SK-N-SH (cell line): ENCODE measurements at regions not wholly inside any gene's neighbourhood (a gene's known extent, or its start where the extent isn't known, plus 50 kb on each side); places are given as distances from the start of the nearest gene placed in this dataset.

Experiments
- CTCF ChIA-PET: fragments of 300-600, 350-600 bp; formaldehyde crosslinking; extraction: SDS; loops from one replicate; lab custom pipeline; 2021; lab: Yijun Ruan, JAX
- POLR2A ChIA-PET: fragments of 350-600 bp; sonication (Branson Sonifier 250); formaldehyde crosslinking; extraction: SDS; loops from one replicate; lab custom pipeline; 2020; ENCODE audit warnings: antibody characterized with exemption, inconsistent platforms; lab: Yijun Ruan, JAX
- DNase-seq: peaks from one replicate; pipeline ENCODE4 v3.0.0; 2012
- H2AFZ ChIP-seq: fragments of 200-600 bp; sonication (generic); 2 replicates; pipeline ENCODE4 v1.8.1; 2016; ENCODE audit warnings: antibody characterized with exemption, mild to moderate bottlenecking, low read depth
- H3F3A ChIP-seq: fragments of 200-600 bp; sonication (generic); replicated peaks from 2 replicates; pipeline ENCODE3; 2016; ENCODE audit warnings: antibody characterized with exemption, mild to moderate bottlenecking; ENCODE audit not compliant: insufficient read depth
- H3K27ac ChIP-seq, 2 experiments: fragments of 200-500 bp in 1 of 2; fragments of 200-600 bp in 1 of 2; sonication (Bioruptor generic) in 1 of 2; sonication (generic), shearing (Covaris generic) in 1 of 2; 2 replicates each; pipeline versions ENCODE4 v1.5.1 to v1.6.1; 2014 to 2016; ENCODE audit warnings: low read depth in 2 of 2, inconsistent platforms in 1 of 2, low read length in 1 of 2, mild to moderate bottlenecking in 1 of 2, mixed read lengths in 1 of 2
- H3K27me3 ChIP-seq: fragments of 200-600 bp; sonication (generic), shearing (Covaris generic); 2 replicates; pipeline ENCODE4 v1.6.1; 2016; ENCODE audit warnings: mixed run types; ENCODE audit not compliant: insufficient read depth
- H3K36me3 ChIP-seq, 2 experiments: fragments of 200-500 bp in 1 of 2; fragments of 200-600 bp in 1 of 2; sonication (Bioruptor generic) in 1 of 2; sonication (generic) in 1 of 2; replicated peaks in 1 of 2; 2 replicates each; pipeline versions ENCODE3 to v1.5.1; 2014 to 2016; ENCODE audit warnings: low read length in 1 of 2, mild to moderate bottlenecking in 1 of 2; ENCODE audit not compliant: insufficient read depth in 2 of 2, control insufficient read depth in 1 of 2
- H3K4me1 ChIP-seq, 2 experiments: fragments of 200-500 bp in 1 of 2; fragments of 200-600 bp in 1 of 2; sonication (Bioruptor generic) in 1 of 2; sonication (generic), shearing (Covaris generic) in 1 of 2; 2 replicates each; pipeline versions ENCODE4 v1.5.1 to v1.6.1; 2014 to 2016; ENCODE audit warnings: low read depth in 1 of 2, low read length in 1 of 2, mixed run types in 1 of 2; ENCODE audit not compliant: insufficient read depth in 2 of 2, control insufficient read depth in 1 of 2
- H3K4me2 ChIP-seq: fragments of 200-600 bp; sonication (generic), shearing (Covaris generic); 2 replicates; pipeline ENCODE4 v1.6.1; 2017; ENCODE audit warnings: mixed run types
- H3K4me3 ChIP-seq, 2 experiments: fragments of 200-500 bp in 1 of 2; fragments of 200-600 bp in 1 of 2; sonication (Bioruptor generic) in 1 of 2; sonication (generic), shearing (Covaris generic) in 1 of 2; 2 replicates each; pipeline versions ENCODE4 v1.5.1 to v1.8.1; 2014 to 2016; ENCODE audit warnings: low read depth in 2 of 2, inconsistent platforms in 1 of 2, low read length in 1 of 2, mild to moderate bottlenecking in 1 of 2, mixed read lengths in 1 of 2, moderate library complexity in 1 of 2
- H3K79me2 ChIP-seq: fragments of 200-600 bp; sonication (generic); 2 replicates; pipeline ENCODE4 v1.8.1; 2017; ENCODE audit warnings: mild to moderate bottlenecking; ENCODE audit not compliant: insufficient read depth
- H3K9ac ChIP-seq: fragments of 200-600 bp; sonication (generic); 2 replicates; pipeline ENCODE4 v1.6.1; 2017; ENCODE audit warnings: mixed run types
- H3K9me2 ChIP-seq: fragments of 200-600 bp; sonication (generic); 2 replicates; pipeline ENCODE4 v1.6.1; 2017; ENCODE audit warnings: mixed run types
- H3K9me3 ChIP-seq: fragments of 200-600 bp; sonication (generic); 2 replicates; pipeline ENCODE4 v1.6.1; 2017; ENCODE audit warnings: mixed run types, mild to moderate bottlenecking, moderate library complexity
- H4K20me1 ChIP-seq: fragments of 200-600 bp; sonication (generic); 2 replicates; pipeline ENCODE4 v1.6.1; 2017; ENCODE audit warnings: mild to moderate bottlenecking, mixed run types; ENCODE audit not compliant: insufficient read depth
- EP300 ChIP-seq, 2 experiments: IDR thresholded peaks; 2 replicates each; pipeline versions ENCODE4 v1.4.0 to v1.6.1; 2012; ENCODE audit warnings: borderline replicate concordance in 1 of 2, low read depth in 1 of 2, low read length in 1 of 2
- EZH2phosphoT487 ChIP-seq: fragments of 200-600 bp; sonication (generic); IDR thresholded peaks from 2 replicates; pipeline ENCODE4 v1.6.1; 2017; ENCODE audit warnings: low read depth, mixed run types, mild to moderate bottlenecking, antibody characterized with exemption, moderate library complexity, borderline replicate concordance
- FOSL2 ChIP-seq: IDR thresholded peaks from 2 replicates; pipeline ENCODE4 v1.4.0; 2012; ENCODE audit warnings: low read depth, mild to moderate bottlenecking, moderate library complexity, borderline replicate concordance
- GABPA ChIP-seq: IDR thresholded peaks from 2 replicates; pipeline ENCODE4 v1.4.0; 2012; ENCODE audit warnings: low read depth, mild to moderate bottlenecking
- MEF2A ChIP-seq: IDR thresholded peaks from 2 replicates; pipeline ENCODE4 v1.4.0; 2012; ENCODE audit warnings: low read depth, borderline replicate concordance
- NFIC ChIP-seq: IDR thresholded peaks from 2 replicates; pipeline ENCODE4 v1.4.0; 2012; ENCODE audit warnings: borderline replicate concordance
- PBX3 ChIP-seq: IDR thresholded peaks from 2 replicates; pipeline ENCODE4; 2012
- POLR2AphosphoS5 ChIP-seq: IDR thresholded peaks from 2 replicates; pipeline ENCODE4 v1.6.1; 2012; ENCODE audit warnings: low read depth, low read length
- RAD21 ChIP-seq: IDR thresholded peaks from 2 replicates; pipeline ENCODE4 v1.6.1; 2012; ENCODE audit warnings: mild to moderate bottlenecking, low read length
- RCOR1 ChIP-seq: fragments of 150-350 bp; IDR thresholded peaks from 2 replicates; pipeline ENCODE4 v1.6.1; 2017; ENCODE audit warnings: antibody characterized with exemption, low read length
- SMC3 ChIP-seq: IDR thresholded peaks from 2 replicates; pipeline ENCODE4 v1.6.1; 2012; ENCODE audit warnings: low read depth, low read length, improper control_type of control experiment
- TCF12 ChIP-seq: IDR thresholded peaks from 2 replicates; pipeline ENCODE4 v1.4.0; 2012
- TEAD4 ChIP-seq: IDR thresholded peaks from 2 replicates; pipeline ENCODE4 v1.4.0; 2012; ENCODE audit warnings: mild to moderate bottlenecking, borderline replicate concordance; ENCODE audit not compliant: insufficient read depth
- USF2 ChIP-seq: fragments of 150-350 bp; IDR thresholded peaks from 2 replicates; pipeline ENCODE4 v1.6.1; 2017; ENCODE audit warnings: antibody characterized with exemption, low read length, low read depth, borderline replicate concordance
- YY1 ChIP-seq: IDR thresholded peaks from 2 replicates; pipeline ENCODE4 v1.4.0; 2012; ENCODE audit warnings: low read depth, mild to moderate bottlenecking
- ZBTB33 ChIP-seq: IDR thresholded peaks from 2 replicates; pipeline ENCODE4 v1.4.0; 2012; ENCODE audit warnings: low read depth, borderline replicate concordance
- WGBS: methylation state at CpG from one replicate; pipeline ENCODE4 v1.1.6; 2017; ENCODE audit warnings: low lambda C conversion rate; 5-methylcytosine and 5-hydroxymethylcytosine counted together

GRCh38 chr2:120480903-120481445 is 135.0 kb downstream of the INHBB start:
- Histone ChIP-seq H3K4me2 (no peak overlapping the region), H3K9ac (no peak overlapping the region), H3K36me3 (no peaks in the 10 kb centered on the region), H3F3A (no peaks in the 10 kb centered on the region), H3K4me1 (no peaks in the 10 kb centered on the region), H3K27ac (no peak overlapping the region), H3K9me3 (no peaks in the 10 kb centered on the region), H2AFZ (no peak overlapping the region), H3K27me3 (peaks cover 8% of the 10 kb centered on the region; the same call in 1 of the 2 replicates), H3K4me3 (no peak overlapping the region), H4K20me1 (no peaks in the 10 kb centered on the region), H3K9me2 (no peaks in the 10 kb centered on the region), H3K79me2 (no peaks in the 10 kb centered on the region)
- TF ChIP-seq GABPA (no peak), RAD21 (no peak)
- POLR2A ChIA-PET, result no interaction called here
- WGBS, result 68% methylated on average over 3 of the region's 5 CpGs
- CTCF ChIA-PET, result interaction anchor here (1.1 kb wide), 1 partner anchor 13 kb away, joined by 3 read pairs; no protein-coding TSS in a partner anchor
- no peak for DNase-seq

- no peak for TF ChIP-seq EZH2phosphoT487
- TF ChIP-seq TEAD4, result no peak
- TF ChIP-seq RAD21, result no peak
- no peak for TF ChIP-seq NFIC
- TF ChIP-seq USF2, result no peak
- TF ChIP-seq TCF12, result no peak
- TF ChIP-seq PBX3, result no peak
- Histone ChIP-seq H3K9me3 (no peaks in the 10 kb centered on the region), H3K4me2 (no peak overlapping the region), H3F3A (no peaks in the 10 kb centered on the region), H3K4me3 (no peak overlapping the region), H3K9ac (no peak overlapping the region), H2AFZ (no peak overlapping the region), H3K9me2 (no peaks in the 10 kb centered on the region), H3K27ac (no peak overlapping the region), H3K36me3 (no peaks in the 10 kb centered on the region), H3K27me3 (peaks cover 8% of the 10 kb centered on the region; the same call in 1 of the 2 replicates), H3K4me1 (no peaks in the 10 kb centered on the region), H4K20me1 (no peaks in the 10 kb centered on the region), H3K79me2 (no peaks in the 10 kb centered on the region)
- 62% methylated on average over 14 of the region's 17 CpGs for WGBS
- CTCF ChIA-PET, result interaction anchor here (1.1 kb wide), 1 partner anchor 13 kb away, joined by 3 read pairs; no protein-coding TSS in a partner anchor
- DNase-seq, result no peak
- POLR2A ChIA-PET, result no interaction called here
Measured at GRCh38 chr2:120481446-120482194, 135.7 kb downstream of the INHBB start.

DNA sequence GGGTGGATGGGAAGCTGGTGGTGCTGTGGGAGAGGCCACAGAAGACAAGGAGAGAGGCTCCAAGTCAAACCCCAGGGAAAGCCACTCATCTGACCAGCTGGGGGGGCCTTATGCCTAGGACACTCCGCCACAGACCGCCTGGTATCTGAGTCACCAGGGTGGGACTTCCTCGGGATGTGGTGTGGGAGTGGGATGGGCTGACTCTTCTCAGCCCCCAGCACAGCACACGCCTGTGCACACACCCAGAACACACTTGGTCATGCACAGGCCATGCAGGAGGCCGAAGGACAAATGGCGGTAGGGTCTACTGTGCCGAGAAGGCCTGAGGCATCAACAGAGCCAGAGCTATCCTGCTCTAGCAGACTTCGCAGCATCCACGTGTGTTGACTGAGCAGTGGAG is 136.4 kb downstream of the INHBB start:
- CTCF ChIA-PET, result no interaction called here
- DNase-seq, result no peak
- H3K27ac ChIP-seq, result no peak overlapping the region
- H4K20me1 ChIP-seq, result no peaks in the 10 kb centered on the region
- no peaks in the 10 kb centered on the region for H3F3A ChIP-seq
- no peaks in the 10 kb centered on the region for H3K9me3 ChIP-seq
- no peaks in the 10 kb centered on the region for H3K9me2 ChIP-seq
- no peaks in the 10 kb centered on the region for H3K36me3 ChIP-seq
- 72% methylated on average over 5 of the region's 9 CpGs for WGBS
- H2AFZ ChIP-seq, result no peak overlapping the region
- no peak overlapping the region for H3K4me2 ChIP-seq
- H3K9ac ChIP-seq, result no peak overlapping the region
- H3K79me2 ChIP-seq, result no peaks in the 10 kb centered on the region
- H3K4me1 ChIP-seq, result no peaks in the 10 kb centered on the region
- peaks cover 4% of the 10 kb centered on the region; the same call in 1 of the 2 replicates for H3K27me3 ChIP-seq
- POLR2A ChIA-PET, result no interaction called here
- no peak overlapping the region for H3K4me3 ChIP-seq
- TF ChIP-seq SMC3 (no peak), RCOR1 (no peak), MEF2A (no peak), POLR2AphosphoS5 (no peak), PBX3 (no peak), EP300 (IDR thresholded peaks at IDR 0.05; ENCODE audit: borderline replicate concordance in 1 of 2, low read depth in 1 of 2, low read length in 1 of 2) (no peak), FOSL2 (no peak), YY1 (no peak), ZBTB33 (no peak), TCF12 (no peak), RAD21 (no peak)
